ENCODE measurements at regions not wholly inside any gene's neighbourhood (a gene's known extent, or its start where the extent isn't known, plus 50 kb on each side); places are given as distances from the start of the nearest gene placed in this dataset.

DNA sequence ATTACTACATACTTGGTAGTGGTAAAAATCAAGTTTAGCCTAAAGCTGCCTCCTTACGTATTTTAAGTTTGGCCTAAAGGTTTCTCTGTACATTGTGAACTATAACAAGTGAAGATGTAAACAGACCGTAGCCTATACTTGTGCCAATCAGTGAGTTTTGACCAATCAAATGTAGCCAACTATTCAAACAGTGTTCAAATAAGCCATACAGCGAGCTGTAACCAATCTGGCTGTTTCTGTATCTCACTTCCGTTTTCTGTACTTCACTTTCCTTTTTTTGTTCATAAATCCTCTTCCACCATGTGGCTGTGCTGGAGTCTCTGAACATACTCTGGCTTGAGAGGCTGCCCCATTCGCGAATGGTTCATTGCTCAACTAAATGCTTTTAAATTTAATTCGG lies 2504.6 kb downstream of the PCDH9 start:
- TF ChIP-seq POLR2AphosphoS5 (IDR thresholded peaks at IDR 0.05) = no peak
- TF ChIP-seq, protein P1, sequence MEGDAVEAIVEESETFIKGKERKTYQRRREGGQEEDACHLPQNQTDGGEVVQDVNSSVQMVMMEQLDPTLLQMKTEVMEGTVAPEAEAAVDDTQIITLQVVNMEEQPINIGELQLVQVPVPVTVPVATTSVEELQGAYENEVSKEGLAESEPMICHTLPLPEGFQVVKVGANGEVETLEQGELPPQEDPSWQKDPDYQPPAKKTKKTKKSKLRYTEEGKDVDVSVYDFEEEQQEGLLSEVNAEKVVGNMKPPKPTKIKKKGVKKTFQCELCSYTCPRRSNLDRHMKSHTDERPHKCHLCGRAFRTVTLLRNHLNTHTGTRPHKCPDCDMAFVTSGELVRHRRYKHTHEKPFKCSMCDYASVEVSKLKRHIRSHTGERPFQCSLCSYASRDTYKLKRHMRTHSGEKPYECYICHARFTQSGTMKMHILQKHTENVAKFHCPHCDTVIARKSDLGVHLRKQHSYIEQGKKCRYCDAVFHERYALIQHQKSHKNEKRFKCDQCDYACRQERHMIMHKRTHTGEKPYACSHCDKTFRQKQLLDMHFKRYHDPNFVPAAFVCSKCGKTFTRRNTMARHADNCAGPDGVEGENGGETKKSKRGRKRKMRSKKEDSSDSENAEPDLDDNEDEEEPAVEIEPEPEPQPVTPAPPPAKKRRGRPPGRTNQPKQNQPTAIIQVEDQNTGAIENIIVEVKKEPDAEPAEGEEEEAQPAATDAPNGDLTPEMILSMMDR (IDR thresholded peaks at IDR 0.05) = no peak
- no peak for TF ChIP-seq POLR2A (IDR thresholded peaks at IDR 0.05)

Measured in gastroesophageal sphincter (tissue), 3 donors.